T-cell (primary cell): ENCODE measurements at regions not wholly inside any gene's neighbourhood (a gene's known extent, or its start where the extent isn't known, plus 50 kb on each side); places are given as distances from the start of the nearest gene placed in this dataset.
A peak's percentile ranks its signal among the peaks of the same experiment; 100 is the strongest.

Experiments
- ATAC-seq, 4 experiments: fragments of 200-7000 bp in 3 of 4; fragments of 150-1000 bp in 1 of 4; cut with Tn5 transposase; replicated peaks in 1 of 4; 1 replicate in 3 of 4; 2 replicates in 1 of 4; pipeline ENCODE4 v1.10.0; 2021; ENCODE audit warnings: moderate library complexity in 3 of 4, mild to moderate bottlenecking in 2 of 4, moderate number of reproducible peaks in 1 of 4
- CTCF ChIA-PET, 2 donors: fragments of 300-600 bp; sonication (Branson Sonifier 250); formaldehyde crosslinking; loops; one replicate each; lab custom pipeline; 2022; ENCODE audit warnings: antibody characterized with exemption in 2 of 2; lab: Charles Lee
- POLR2A ChIA-PET, 2 donors: fragments of 300-600 bp; sonication (Branson Sonifier 250); formaldehyde crosslinking; loops; one replicate each; lab custom pipeline; 2022; ENCODE audit warnings: antibody characterized with exemption in 2 of 2; lab: Charles Lee
- DNase-seq, 35 experiments: peaks; one replicate each; pipeline versions ENCODE4 v3.0.0 to v3.0.0-alpha.2; 2013 to 2023
- H3K27ac ChIP-seq: one replicate; pipeline ENCODE4 v1.5.1; 2013; ENCODE audit warnings: low read length
- H3K27me3 ChIP-seq, 2 experiments: replicated peaks in 1 of 2; 1 replicate in 1 of 2; 2 replicates in 1 of 2; pipeline versions ENCODE4 v1.6.1 to v1.7.0; 2013; ENCODE audit warnings: low read length in 1 of 2, mixed read lengths in 1 of 2; ENCODE audit not compliant: control insufficient read depth in 2 of 2, insufficient read depth in 2 of 2; ENCODE audit errors: extremely low read depth in 1 of 2
- H3K36me3 ChIP-seq, 2 donors: 1 replicate in 1 of 2; 2 replicates in 1 of 2; pipeline versions ENCODE4 v1.6.1 to v1.7.0; 2013; ENCODE audit warnings: low read length in 1 of 2; ENCODE audit not compliant: control insufficient read depth in 2 of 2, insufficient read depth in 1 of 2; ENCODE audit errors: extremely low read depth in 1 of 2
- H3K4me1 ChIP-seq, 2 experiments: 1 replicate in 1 of 2; 2 replicates in 1 of 2; pipeline versions ENCODE4 v1.6.1 to v1.7.0; 2013; ENCODE audit warnings: low read length in 2 of 2, mixed read lengths in 1 of 2; ENCODE audit not compliant: insufficient read depth in 2 of 2, control insufficient read depth in 1 of 2; ENCODE audit errors: extremely low read depth in 1 of 2
- H3K4me3 ChIP-seq, 2 donors: 1 replicate in 1 of 2; 2 replicates in 1 of 2; pipeline versions ENCODE4 v1.5.1 to v1.7.0; 2013; ENCODE audit warnings: mild to moderate bottlenecking in 2 of 2, low read length in 1 of 2, moderate library complexity in 1 of 2; ENCODE audit not compliant: control insufficient read depth in 1 of 2; ENCODE audit errors: extremely low read depth in 1 of 2
- H3K9me3 ChIP-seq: 2 replicates; pipeline ENCODE4 v1.7.0; 2013
- H3K27ac Mint-ChIP-seq, 2 donors: one replicate each; pipeline ENCODE4 v1.8.0; 2020 to 2021; ENCODE audit warnings: mild to moderate bottlenecking in 2 of 2, mixed read lengths in 2 of 2
- H3K27me3 Mint-ChIP-seq, 2 donors: one replicate each; pipeline ENCODE4 v1.8.0; 2021 to 2022; ENCODE audit warnings: mixed read lengths in 2 of 2
- H3K36me3 Mint-ChIP-seq: one replicate; pipeline ENCODE4 v1.8.0; 2021; ENCODE audit warnings: mixed read lengths
- H3K4me1 Mint-ChIP-seq, 3 donors: one replicate each; pipeline ENCODE4 v1.8.0; 2020 to 2022; ENCODE audit warnings: mixed read lengths in 3 of 3, mild to moderate bottlenecking in 1 of 3
- H3K4me3 Mint-ChIP-seq, 3 donors: one replicate each; pipeline ENCODE4 v1.8.0; 2020 to 2022; ENCODE audit warnings: mild to moderate bottlenecking in 3 of 3, mixed read lengths in 3 of 3, moderate library complexity in 3 of 3
- H3K9me3 Mint-ChIP-seq, 3 donors: one replicate each; pipeline ENCODE4 v1.8.0; 2020 to 2022; ENCODE audit warnings: mixed read lengths in 3 of 3
- WGBS: methylation state at CpG from one replicate; pipeline ENCODE4 v1.1.5; 2013; ENCODE audit warnings: missing lambda C conversion rate; ENCODE audit not compliant: insufficient coverage; 5-methylcytosine and 5-hydroxymethylcytosine counted together

- no peak for DNase-seq
- POLR2A ChIA-PET = no interaction called here
- H3K27me3 ChIP-seq = no peaks in the 10 kb centered on the region
- H3K27ac Mint-ChIP-seq = no peak overlapping the region
- no peak overlapping the region for H3K4me3 ChIP-seq
- no peaks in the 10 kb centered on the region for H3K9me3 Mint-ChIP-seq
- no peak overlapping the region for H3K4me3 Mint-ChIP-seq
- no peaks in the 10 kb centered on the region for H3K9me3 ChIP-seq
- no peak for ATAC-seq
- H3K4me1 ChIP-seq = no peaks in the 10 kb centered on the region
- H3K27ac ChIP-seq = no peak overlapping the region
- no CpG with 5 or more reads among the region's 3 CpGs for WGBS
- no peaks in the 10 kb centered on the region for H3K36me3 ChIP-seq
- CTCF ChIA-PET = interaction anchor here (1.1 to 1.3 kb wide), 3 partner anchors 606 to 634 kb away, joined by 3 to 4 read pairs (median 3); no protein-coding TSS in a partner anchor
- H3K36me3 Mint-ChIP-seq = no peaks in the 10 kb centered on the region
- H3K4me1 Mint-ChIP-seq = peaks cover 0 to 13% (median 10%) of the 10 kb centered on the region in 3 donors
- H3K27me3 Mint-ChIP-seq = no peaks in the 10 kb centered on the region
Observed at GRCh38 chr9:3733039-3733408, 207.2 kb upstream of the RFX3 start.

GRCh38 chr9:3732077-3733038 lies 206.6 kb upstream of the RFX3 start:
- Histone ChIP-seq H3K4me1 (no peaks in the 10 kb centered on the region), H3K27ac (no peak overlapping the region), H3K4me3 (no peak overlapping the region), H3K27me3 (no peaks in the 10 kb centered on the region), H3K36me3 (no peaks in the 10 kb centered on the region), H3K9me3 (no peaks in the 10 kb centered on the region)
- Mint-ChIP-seq H3K4me3 (peak overlapping the region in 1 of 3 donors; percentile 37), H3K4me1 (peaks cover 0 to 13% (median 10%) of the 10 kb centered on the region in 3 donors), H3K36me3 (no peaks in the 10 kb centered on the region), H3K27ac (no peak overlapping the region), H3K27me3 (no peaks in the 10 kb centered on the region), H3K9me3 (no peaks in the 10 kb centered on the region)
- WGBS = 33% methylated on average over 2 of the region's 7 CpGs
- DNase-seq (peak in 19 of 35 experiments; percentile 1 to 64 (median 11)), ATAC-seq (peak; percentile 81 to 87 (median 84))
- CTCF ChIA-PET = interaction anchor here (1.1 to 1.3 kb wide), 2 partner anchors 606 to 634 kb away, joined by 3 to 4 read pairs; no protein-coding TSS in a partner anchor
- POLR2A ChIA-PET = interaction anchor here in 1 of 2 donors (0.7 kb wide), 1 partner anchor 584 kb away, joined by 3 read pairs; no protein-coding TSS in a partner anchor

- no peaks in the 10 kb centered on the region for H3K9me3 Mint-ChIP-seq
- no CpG with 5 or more reads among the region's 2 CpGs for WGBS
- ATAC-seq = no peak
- POLR2A ChIA-PET = no interaction called here
- H3K27me3 ChIP-seq = no peaks in the 10 kb centered on the region
- no peaks in the 10 kb centered on the region for H3K4me1 ChIP-seq
- H3K27me3 Mint-ChIP-seq = no peaks in the 10 kb centered on the region
- DNase-seq = no peak
- no peak overlapping the region for H3K4me3 Mint-ChIP-seq
- CTCF ChIA-PET = interaction anchor here in 1 of 2 donors (0.6 kb wide), 1 partner anchor 508 kb away, joined by 3 read pairs; no protein-coding TSS in a partner anchor
- peaks cover 0 to 13% (median 10%) of the 10 kb centered on the region in 3 donors for H3K4me1 Mint-ChIP-seq
- H3K9me3 ChIP-seq = no peaks in the 10 kb centered on the region
- H3K27ac Mint-ChIP-seq = no peak overlapping the region
- H3K36me3 Mint-ChIP-seq = no peaks in the 10 kb centered on the region
- H3K4me3 ChIP-seq = no peak overlapping the region
- no peak overlapping the region for H3K27ac ChIP-seq
- H3K36me3 ChIP-seq = no peaks in the 10 kb centered on the region
Observed at GRCh38 chr9:3730511-3730922, 204.7 kb upstream of the RFX3 start.

- no peaks in the 10 kb centered on the region for H3K27me3 Mint-ChIP-seq
- Histone ChIP-seq H3K27me3 (no peaks in the 10 kb centered on the region), H3K9me3 (no peaks in the 10 kb centered on the region), H3K27ac (no peak overlapping the region), H3K4me1 (no peaks in the 10 kb centered on the region), H3K4me3 (no peak overlapping the region), H3K36me3 (no peaks in the 10 kb centered on the region)
- no peak overlapping the region for H3K4me3 Mint-ChIP-seq
- H3K9me3 Mint-ChIP-seq = no peaks in the 10 kb centered on the region
- ChIA-PET CTCF (no interaction called here), POLR2A (no interaction called here)
- no peak overlapping the region for H3K27ac Mint-ChIP-seq
- DNase-seq = no peak
- no peak for ATAC-seq
- H3K4me1 Mint-ChIP-seq = no peaks in the 10 kb centered on the region
- no peaks in the 10 kb centered on the region for H3K36me3 Mint-ChIP-seq
Observed at GRCh38 chr9:3721096-3721495, 195.3 kb upstream of the RFX3 start.

GRCh38 chr9:3719286-3719685 lies 193.5 kb upstream of the RFX3 start:
- POLR2A ChIA-PET = no interaction called here
- H3K4me1 Mint-ChIP-seq = no peaks in the 10 kb centered on the region
- peaks cover 5 to 7% of the 10 kb centered on the region in 2 donors for H3K27me3 Mint-ChIP-seq
- H3K9me3 Mint-ChIP-seq = no peaks in the 10 kb centered on the region
- CTCF ChIA-PET = no interaction called here
- no peak for DNase-seq
- no peak overlapping the region for H3K4me3 Mint-ChIP-seq
- Histone ChIP-seq H3K9me3 (no peaks in the 10 kb centered on the region), H3K4me3 (no peak overlapping the region), H3K27ac (no peak overlapping the region), H3K27me3 (no peaks in the 10 kb centered on the region), H3K36me3 (no peaks in the 10 kb centered on the region), H3K4me1 (no peaks in the 10 kb centered on the region)
- ATAC-seq = no peak
- no peaks in the 10 kb centered on the region for H3K36me3 Mint-ChIP-seq
- no peak overlapping the region for H3K27ac Mint-ChIP-seq

GRCh38 chr9:3716415-3716814 lies 190.6 kb upstream of the RFX3 start:
- no peak for DNase-seq
- WGBS = no CpG with 5 or more reads among the region's 2 CpGs
- H3K36me3 Mint-ChIP-seq = no peaks in the 10 kb centered on the region
- H3K9me3 ChIP-seq = no peaks in the 10 kb centered on the region
- no peak overlapping the region for H3K4me3 ChIP-seq
- H3K27me3 Mint-ChIP-seq = peaks cover 8 to 9% of the 10 kb centered on the region in 2 donors
- H3K27ac ChIP-seq = no peak overlapping the region
- H3K27me3 ChIP-seq = peaks cover 0 to 3% of the 10 kb centered on the region in 2 experiments
- no peaks in the 10 kb centered on the region for H3K4me1 Mint-ChIP-seq
- no peaks in the 10 kb centered on the region for H3K9me3 Mint-ChIP-seq
- no peak for ATAC-seq
- H3K27ac Mint-ChIP-seq = no peak overlapping the region
- ChIA-PET CTCF (interaction anchor here in 1 of 2 donors (0.6 kb wide), 1 partner anchor 374 kb away, joined by 3 read pairs; no protein-coding TSS in a partner anchor), POLR2A (no interaction called here)
- H3K36me3 ChIP-seq = no peaks in the 10 kb centered on the region
- no peak overlapping the region for H3K4me3 Mint-ChIP-seq
- H3K4me1 ChIP-seq = no peaks in the 10 kb centered on the region
